ENCODE measurements at regions not wholly inside any gene's neighbourhood (a gene's known extent, or its start where the extent isn't known, plus 50 kb on each side); places are given as distances from the start of the nearest gene placed in this dataset.
"Not testable (repeated sequence)": the region's sequence is repeated elsewhere in the genome, so short reads cannot be mapped to it uniquely, and the experiment has no call there.

DNA sequence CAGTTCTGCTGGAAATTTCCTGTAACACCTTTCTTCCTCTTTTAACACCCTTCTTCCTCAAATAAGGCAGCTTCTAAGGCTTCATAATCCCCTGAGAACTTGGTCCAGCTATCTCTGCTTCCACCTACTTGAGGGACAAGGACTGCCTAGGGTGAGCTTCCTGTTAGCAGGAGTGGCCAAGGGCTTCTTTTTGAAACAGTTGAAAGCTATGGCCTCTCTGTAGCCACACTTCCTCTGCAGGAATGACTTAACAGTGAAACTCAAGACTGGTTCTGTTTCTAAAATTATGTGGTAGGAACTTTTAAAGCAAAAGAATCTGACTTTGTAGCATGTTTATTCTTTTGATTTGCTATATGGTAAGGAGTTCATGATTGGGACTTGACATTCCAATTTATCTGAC lies 108.5 kb upstream of the WDR1 start:
- H3K9me3 ChIP-seq = no peaks in the 10 kb centered on the region
- ChIA-PET CTCF (no interaction called here), POLR2A (no interaction called here)
- H3K27me3 ChIP-seq (replicated peaks; ENCODE audit: control insufficient read depth, insufficient read depth, low read length) = no peaks in the 10 kb centered on the region
- no peak for DNase-seq
- H3K36me3 Mint-ChIP-seq (ENCODE audit: insufficient read depth, unreplicated experiment) = no peaks in the 10 kb centered on the region
- H3K4me1 ChIP-seq = no peaks in the 10 kb centered on the region
- no peaks in the 10 kb centered on the region for H3K27me3 Mint-ChIP-seq (ENCODE audit: insufficient read depth, unreplicated experiment)
- intact Hi-C loops (cut with micrococcal nuclease; ENCODE audit: unreplicated experiment) = no loop called here
- TF ChIP-seq, protein P1, sequence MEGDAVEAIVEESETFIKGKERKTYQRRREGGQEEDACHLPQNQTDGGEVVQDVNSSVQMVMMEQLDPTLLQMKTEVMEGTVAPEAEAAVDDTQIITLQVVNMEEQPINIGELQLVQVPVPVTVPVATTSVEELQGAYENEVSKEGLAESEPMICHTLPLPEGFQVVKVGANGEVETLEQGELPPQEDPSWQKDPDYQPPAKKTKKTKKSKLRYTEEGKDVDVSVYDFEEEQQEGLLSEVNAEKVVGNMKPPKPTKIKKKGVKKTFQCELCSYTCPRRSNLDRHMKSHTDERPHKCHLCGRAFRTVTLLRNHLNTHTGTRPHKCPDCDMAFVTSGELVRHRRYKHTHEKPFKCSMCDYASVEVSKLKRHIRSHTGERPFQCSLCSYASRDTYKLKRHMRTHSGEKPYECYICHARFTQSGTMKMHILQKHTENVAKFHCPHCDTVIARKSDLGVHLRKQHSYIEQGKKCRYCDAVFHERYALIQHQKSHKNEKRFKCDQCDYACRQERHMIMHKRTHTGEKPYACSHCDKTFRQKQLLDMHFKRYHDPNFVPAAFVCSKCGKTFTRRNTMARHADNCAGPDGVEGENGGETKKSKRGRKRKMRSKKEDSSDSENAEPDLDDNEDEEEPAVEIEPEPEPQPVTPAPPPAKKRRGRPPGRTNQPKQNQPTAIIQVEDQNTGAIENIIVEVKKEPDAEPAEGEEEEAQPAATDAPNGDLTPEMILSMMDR (IDR thresholded peaks at IDR 0.05; ENCODE audit: insufficient read depth in 1 of 2, low read depth in 1 of 2, low read length in 1 of 2, severe bottlenecking in 1 of 2, unreplicated experiment in 1 of 2) = no peak
- no peak overlapping the region for H3K4me3 ChIP-seq (ENCODE audit: low read depth, low read length)
- no peaks in the 10 kb centered on the region for H3K4me1 Mint-ChIP-seq (ENCODE audit: low read depth, unreplicated experiment)
- H3K27ac Mint-ChIP-seq (ENCODE audit: unreplicated experiment) = no peak overlapping the region
- no peaks in the 10 kb centered on the region for H3K9me3 Mint-ChIP-seq (ENCODE audit: unreplicated experiment)
- H3K36me3 ChIP-seq (ENCODE audit: control insufficient read depth, insufficient read depth, low read length) = no peaks in the 10 kb centered on the region
- BruUV-seq (replicated peaks) = no TSS peak
- H3K4me3 Mint-ChIP-seq (ENCODE audit: unreplicated experiment) = no peak overlapping the region

DNA sequence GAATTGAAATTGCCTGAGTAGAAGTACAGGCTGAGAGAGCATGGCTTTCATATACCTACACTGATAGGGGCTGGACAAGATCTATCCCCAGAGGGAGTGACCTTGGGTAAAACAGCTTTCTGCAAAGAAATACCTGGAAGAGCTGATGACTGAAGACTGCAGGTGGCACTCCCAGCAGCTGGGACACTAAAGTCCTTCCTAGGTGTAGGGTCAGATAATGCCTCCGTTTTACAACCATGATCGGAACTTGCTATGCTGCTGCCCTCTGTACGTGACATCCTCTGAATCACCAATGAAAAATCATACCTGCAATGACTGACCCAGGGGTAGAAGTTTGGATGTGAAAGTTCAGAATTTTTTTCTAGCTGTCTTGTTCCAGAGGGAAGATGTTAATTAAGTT lies 107.2 kb upstream of the WDR1 start:
- Mint-ChIP-seq H3K4me1 (ENCODE audit: low read depth, unreplicated experiment) (no peaks in the 10 kb centered on the region), H3K27me3 (ENCODE audit: insufficient read depth, unreplicated experiment) (no peaks in the 10 kb centered on the region), H3K27ac (ENCODE audit: unreplicated experiment) (no peak overlapping the region), H3K36me3 (ENCODE audit: insufficient read depth, unreplicated experiment) (no peaks in the 10 kb centered on the region), H3K9me3 (ENCODE audit: unreplicated experiment) (no peaks in the 10 kb centered on the region), H3K4me3 (ENCODE audit: unreplicated experiment) (no peak overlapping the region)
- Histone ChIP-seq H3K27me3 (replicated peaks; ENCODE audit: control insufficient read depth, insufficient read depth, low read length) (no peaks in the 10 kb centered on the region), H3K36me3 (ENCODE audit: control insufficient read depth, insufficient read depth, low read length) (no peaks in the 10 kb centered on the region), H3K4me3 (ENCODE audit: low read depth, low read length) (no peak overlapping the region), H3K4me1 (no peaks in the 10 kb centered on the region), H3K9me3 (no peaks in the 10 kb centered on the region)
- no TSS peak for BruUV-seq (replicated peaks)
- POLR2A ChIA-PET = no interaction called here
- no peak for DNase-seq
- TF ChIP-seq, protein P1 (IDR thresholded peaks at IDR 0.05; ENCODE audit: insufficient read depth in 1 of 2, low read depth in 1 of 2, low read length in 1 of 2, severe bottlenecking in 1 of 2, unreplicated experiment in 1 of 2) = no peak
- CTCF ChIA-PET = no interaction called here
- intact Hi-C loops (cut with micrococcal nuclease; ENCODE audit: unreplicated experiment) = no loop called here

DNA sequence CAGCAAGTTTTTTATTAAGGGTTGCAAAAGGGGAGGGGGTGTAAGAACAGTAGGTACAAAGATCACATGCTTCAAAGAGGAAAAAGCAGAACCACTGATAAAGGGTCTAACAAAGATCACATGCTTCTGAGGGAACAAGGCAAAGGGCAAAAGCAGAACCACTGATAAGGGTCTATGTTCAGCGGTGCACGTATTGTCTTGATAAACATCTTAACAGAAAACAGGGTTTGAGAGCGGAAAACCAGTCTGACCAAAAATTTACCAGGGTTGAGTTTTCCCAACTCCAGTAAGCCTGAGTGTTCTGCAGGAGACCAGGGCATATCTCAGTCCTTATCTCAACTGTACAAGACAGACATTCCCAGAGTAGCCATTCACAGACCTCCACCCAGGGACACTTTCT lies 96.9 kb upstream of the WDR1 start:
- intact Hi-C loops (cut with micrococcal nuclease; ENCODE audit: unreplicated experiment) = loop anchor here (1.0 kb wide), 3 partner anchors 39 to 107 kb away; no protein-coding TSS in a partner anchor
- POLR2A ChIA-PET = interaction anchor here (1.0 kb wide), 1 partner anchor 97 kb away, joined by 7 read pairs; the partner anchor contains the start of gene WDR1
- peaks cover 34% of the 10 kb centered on the region for H3K4me1 ChIP-seq
- peak overlapping the region; percentile 42 for H3K27ac Mint-ChIP-seq (ENCODE audit: unreplicated experiment)
- H3K4me1 Mint-ChIP-seq (ENCODE audit: low read depth, unreplicated experiment); H3K36me3 Mint-ChIP-seq (ENCODE audit: insufficient read depth, unreplicated experiment); H3K27me3 Mint-ChIP-seq (ENCODE audit: insufficient read depth, unreplicated experiment); H3K27me3 ChIP-seq (replicated peaks; ENCODE audit: control insufficient read depth, insufficient read depth, low read length); CTCF ChIA-PET; BruUV-seq (replicated peaks); H3K4me3 ChIP-seq (ENCODE audit: low read depth, low read length); H3K9me3 Mint-ChIP-seq (ENCODE audit: unreplicated experiment); H3K36me3 ChIP-seq (ENCODE audit: control insufficient read depth, insufficient read depth, low read length): not testable (repeated sequence)
- peaks cover 37% of the 10 kb centered on the region for H3K9me3 ChIP-seq
- H3K4me3 Mint-ChIP-seq (ENCODE audit: unreplicated experiment) = peak overlapping the region; percentile 29
- DNase-seq = peak; percentile 79 to 81

DNA sequence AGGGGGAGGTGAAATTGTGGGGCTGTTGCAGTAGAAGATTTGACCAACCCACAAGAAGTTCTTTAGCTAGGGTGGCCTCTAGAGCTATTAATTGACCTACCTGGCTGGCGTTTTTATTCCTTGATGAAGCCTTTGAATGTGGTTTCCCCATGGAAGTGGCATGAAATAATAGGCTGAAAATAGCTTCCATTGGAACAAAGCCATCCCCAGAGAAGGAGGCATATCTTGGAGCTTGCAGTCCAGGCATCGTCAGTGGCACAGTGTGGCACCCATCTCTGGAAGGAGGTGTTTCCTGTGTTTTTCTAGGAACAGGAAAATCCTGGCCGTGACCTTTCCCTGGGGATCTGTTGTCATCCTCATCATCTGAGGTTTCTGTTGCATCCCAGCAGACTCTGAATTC lies 96.3 kb upstream of the WDR1 start:
- H3K36me3 ChIP-seq (ENCODE audit: control insufficient read depth, insufficient read depth, low read length) = no peaks in the 10 kb centered on the region
- intact Hi-C loops (cut with micrococcal nuclease; ENCODE audit: unreplicated experiment) = loop anchor here (1.0 kb wide), 3 partner anchors 39 to 107 kb away; no protein-coding TSS in a partner anchor
- TSS peak; percentile 81 for BruUV-seq (replicated peaks)
- no peaks in the 10 kb centered on the region for H3K36me3 Mint-ChIP-seq (ENCODE audit: insufficient read depth, unreplicated experiment)
- ChIA-PET CTCF (no interaction called here), POLR2A (interaction anchor here (1.0 kb wide), 1 partner anchor 96 kb away, joined by 7 read pairs; the partner anchor contains the start of gene WDR1)
- DNase-seq = no peak
- H3K27me3 Mint-ChIP-seq (ENCODE audit: insufficient read depth, unreplicated experiment) = no peaks in the 10 kb centered on the region
- H3K9me3 Mint-ChIP-seq (ENCODE audit: unreplicated experiment) = peaks cover 6% of the 10 kb centered on the region
- no peaks in the 10 kb centered on the region for H3K4me1 Mint-ChIP-seq (ENCODE audit: low read depth, unreplicated experiment)
- peak overlapping the region; percentile 42 for H3K27ac Mint-ChIP-seq (ENCODE audit: unreplicated experiment)
- H3K9me3 ChIP-seq = peaks cover 37% of the 10 kb centered on the region
- H3K4me3 Mint-ChIP-seq (ENCODE audit: unreplicated experiment) = peak overlapping the region; percentile 29
- H3K4me1 ChIP-seq = peaks cover 37% of the 10 kb centered on the region
- no peak overlapping the region for H3K4me3 ChIP-seq (ENCODE audit: low read depth, low read length)
- H3K27me3 ChIP-seq (replicated peaks; ENCODE audit: control insufficient read depth, insufficient read depth, low read length) = no peaks in the 10 kb centered on the region
- TF ChIP-seq, protein P1 (IDR thresholded peaks at IDR 0.05; ENCODE audit: insufficient read depth in 1 of 2, low read depth in 1 of 2, low read length in 1 of 2, severe bottlenecking in 1 of 2, unreplicated experiment in 1 of 2) = no peak

Data from Caco-2 (cell line).